ENCODE measurements at regions not wholly inside any gene's neighbourhood (a gene's known extent, or its start where the extent isn't known, plus 50 kb on each side); places are given as distances from the start of the nearest gene placed in this dataset.

- ChIA-PET POLR2A (interaction anchor here (0.6 to 0.9 kb wide), 2 partner anchors 307 to 309 kb away, joined by 3 read pairs; no protein-coding TSS in a partner anchor), SMC1A (ENCODE audit: uncharacterized antibody, unreplicated experiment) (interaction anchor here (0.6 to 10.3 kb wide), 32 partner anchors 10 to 311 kb away, joined by 3 to 104 read pairs (median 4); no protein-coding TSS in a partner anchor)
- no peaks in the 10 kb centered on the region for H3K36me3 ChIP-seq (ENCODE audit: control insufficient read depth in 2 of 2, insufficient read depth in 2 of 2, low read length in 1 of 2)
These were observed 264.0 kb downstream of the ETS1 start for GRCh38 chr11:128323381-128323780.

More at GRCh38 chr11:128323381-128323780, 264.0 kb downstream of the ETS1 start:
- Histone ChIP-seq H2AFZ (ENCODE audit: control insufficient read depth, low read depth, low read length) (peak overlapping the region; percentile 18; the same call in 1 of the 2 replicates), H3K4me2 (ENCODE audit: control insufficient read depth, insufficient read depth) (no peak overlapping the region), H3K4me1 (ENCODE audit: control insufficient read depth, insufficient read depth, low read length) (peaks cover 11% of the 10 kb centered on the region), H4K20me1 (ENCODE audit: control insufficient read depth, insufficient read depth) (no peaks in the 10 kb centered on the region), H3K27me3 (replicated peaks in 1 of 2; ENCODE audit: control insufficient read depth in 2 of 2, insufficient read depth in 2 of 2, low read length in 1 of 2) (no peaks in the 10 kb centered on the region), H3K4me3 (no peak overlapping the region), H3K27ac (ENCODE audit: control insufficient read depth, insufficient read depth) (no peak overlapping the region), H3K9ac (ENCODE audit: control insufficient read depth, insufficient read depth, low read length) (no peak overlapping the region), H3K79me2 (ENCODE audit: control insufficient read depth, insufficient read depth, low read length) (no peaks in the 10 kb centered on the region), H3K9me3 (replicated peaks; ENCODE audit: control insufficient read depth, insufficient read depth, low read length) (no peaks in the 10 kb centered on the region)
- in situ Hi-C loops (cut with MboI) = no loop called here
- RAD21 ChIA-PET (ENCODE audit: unreplicated experiment) = interaction anchor here (0.6 to 4.4 kb wide), 20 partner anchors 15 to 508 kb away, joined by 3 to 32 read pairs (median 3); no protein-coding TSS in a partner anchor
- DNase-seq (ENCODE audit: low read depth, low spot score) (no peak), ATAC-seq (peak; percentile 43), FAIRE-seq (peak; percentile 38)
- WGBS (ENCODE audit: insufficient coverage, insufficient replicate concordance, low lambda C conversion rate, missing lambda C conversion rate) = 48% methylated on average over 2 of the region's 2 CpGs
- TF ChIP-seq RAD21 (IDR thresholded peaks at IDR 0.05; ENCODE audit: insufficient read depth, low read depth, low read length) (peak; percentile 74), ZSCAN29 (IDR thresholded peaks at IDR 0.05) (no peak), POU2F2 (IDR thresholded peaks at IDR 0.05; ENCODE audit: borderline replicate concordance, low read depth, low read length) (peak; percentile 30; the same call in 1 of the 3 replicates), SMC3 (IDR thresholded peaks at IDR 0.05; ENCODE audit: borderline replicate concordance, low read length) (peak; percentile 51; the same call in 1 of the 2 replicates), CBX5 (IDR thresholded peaks at IDR 0.05; ENCODE audit: low read depth) (0 out of 2 replicates have a peak, but pooled peaks have one; percentile 36), RUNX3 (IDR thresholded peaks at IDR 0.05; ENCODE audit: low read length) (0 out of 2 replicates have a peak, but pooled peaks have one; percentile 13), YY1 (IDR thresholded peaks at IDR 0.05; ENCODE audit: low read depth, low read length) (peak; percentile 44; the same call in 1 of the 2 replicates), ESRRA (IDR thresholded peaks at IDR 0.05; ENCODE audit: low read length) (peak; percentile 61; the same call in 1 of the 2 replicates), SP1 (IDR thresholded peaks at IDR 0.05; ENCODE audit: low read depth, low read length) (no peak), RB1 (IDR thresholded peaks at IDR 0.05; ENCODE audit: borderline replicate concordance) (no peak), IRF4 (IDR thresholded peaks at IDR 0.05; ENCODE audit: low read depth, low read length) (peak; percentile 58; the same call in 1 of the 2 replicates)
- TF ChIP-seq, protein P1, sequence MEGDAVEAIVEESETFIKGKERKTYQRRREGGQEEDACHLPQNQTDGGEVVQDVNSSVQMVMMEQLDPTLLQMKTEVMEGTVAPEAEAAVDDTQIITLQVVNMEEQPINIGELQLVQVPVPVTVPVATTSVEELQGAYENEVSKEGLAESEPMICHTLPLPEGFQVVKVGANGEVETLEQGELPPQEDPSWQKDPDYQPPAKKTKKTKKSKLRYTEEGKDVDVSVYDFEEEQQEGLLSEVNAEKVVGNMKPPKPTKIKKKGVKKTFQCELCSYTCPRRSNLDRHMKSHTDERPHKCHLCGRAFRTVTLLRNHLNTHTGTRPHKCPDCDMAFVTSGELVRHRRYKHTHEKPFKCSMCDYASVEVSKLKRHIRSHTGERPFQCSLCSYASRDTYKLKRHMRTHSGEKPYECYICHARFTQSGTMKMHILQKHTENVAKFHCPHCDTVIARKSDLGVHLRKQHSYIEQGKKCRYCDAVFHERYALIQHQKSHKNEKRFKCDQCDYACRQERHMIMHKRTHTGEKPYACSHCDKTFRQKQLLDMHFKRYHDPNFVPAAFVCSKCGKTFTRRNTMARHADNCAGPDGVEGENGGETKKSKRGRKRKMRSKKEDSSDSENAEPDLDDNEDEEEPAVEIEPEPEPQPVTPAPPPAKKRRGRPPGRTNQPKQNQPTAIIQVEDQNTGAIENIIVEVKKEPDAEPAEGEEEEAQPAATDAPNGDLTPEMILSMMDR (IDR thresholded peaks at IDR 0.05 in 2 of 3, conservative IDR thresholded peaks at IDR 0.05 in 1 of 3; ENCODE audit: control insufficient read depth in 2 of 3, extremely low read depth in 1 of 3, insufficient read depth in 1 of 3, low read depth in 3 of 3, low read length in 3 of 3) = peak; percentile 41 to 46 (median 45); a peak in 5 of 6 replicates
- CTCF ChIA-PET = interaction anchor here (0.7 to 4.2 kb wide), 22 partner anchors 15 to 521 kb away, joined by 3 to 47 read pairs (median 4); no protein-coding TSS in a partner anchor
- intact Hi-C loops (cut with micrococcal nuclease; ENCODE audit: unreplicated experiment) = loop anchor here (1.0 kb wide), 1 partner anchor 198 kb away; no protein-coding TSS in a partner anchor
- BruUV-seq (replicated peaks) = no TSS peak

All from GM12878 (cell line).